ENCODE measurements at regions not wholly inside any gene's neighbourhood (a gene's known extent, or its start where the extent isn't known, plus 50 kb on each side); places are given as distances from the start of the nearest gene placed in this dataset.

DNA sequence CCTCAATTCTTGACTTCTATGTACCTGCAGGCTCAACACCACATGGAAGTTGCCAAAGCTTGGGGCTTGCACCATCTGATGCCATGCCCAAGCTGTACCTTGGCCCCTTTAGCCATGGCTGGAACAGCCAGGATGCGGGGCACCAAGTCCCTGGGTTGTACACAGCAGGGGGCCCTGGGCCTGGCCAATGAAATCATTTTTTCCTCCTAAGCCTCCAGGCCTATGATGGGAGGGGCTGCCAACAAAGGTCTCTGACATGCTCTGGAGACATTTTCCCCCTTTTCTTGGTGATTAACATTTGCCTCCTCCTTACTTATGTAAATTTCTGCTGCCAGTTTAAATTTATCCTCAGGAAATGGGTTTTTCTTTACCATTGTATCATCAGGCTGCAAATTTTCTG is 1428.1 kb downstream of the C4orf33 start:
- H3K79me2 ChIP-seq (ENCODE audit: control insufficient read depth, insufficient read depth, low read length, poor library complexity), result no peaks in the 10 kb centered on the region
- no peak overlapping the region for H3K4ac ChIP-seq (ENCODE audit: low read depth, low read length)
- no peak overlapping the region for H3K4me2 ChIP-seq (ENCODE audit: low read length)
- no CpG with 5 or more reads among the region's 1 CpG for WGBS (ENCODE audit: extremely low coverage, insufficient coverage, insufficient read length)
- H4K8ac ChIP-seq (ENCODE audit: low read depth, low read length), result no peak overlapping the region
- no peak overlapping the region for H3K27ac ChIP-seq (ENCODE audit: low read depth, low read length)
- H2BK12ac ChIP-seq (ENCODE audit: low read length), result no peak overlapping the region
- no peaks in the 10 kb centered on the region for H3K36me3 ChIP-seq (ENCODE audit: control insufficient read depth in 1 of 2, insufficient read depth in 2 of 2, low read length in 2 of 2)
- H3K27me3 ChIP-seq (ENCODE audit: insufficient read depth, low read length), result no peaks in the 10 kb centered on the region
- no peaks in the 10 kb centered on the region for H3K79me1 ChIP-seq (ENCODE audit: low read length)
- H3K4me1 ChIP-seq (ENCODE audit: control insufficient read depth in 1 of 2, insufficient read depth in 2 of 2, low read length in 2 of 2), result no peaks in the 10 kb centered on the region
- H3K4me3 ChIP-seq (ENCODE audit: low read depth, low read length), result no peak overlapping the region
- no peak overlapping the region for H3K14ac ChIP-seq (ENCODE audit: low read length)
- no peak overlapping the region for H3K9ac ChIP-seq (ENCODE audit: low read length)
- no peak overlapping the region for H3K23ac ChIP-seq (ENCODE audit: low read length)
- no peak for DNase-seq
- H2AK5ac ChIP-seq (ENCODE audit: low read length), result no peak overlapping the region
- no peak overlapping the region for H2BK5ac ChIP-seq (ENCODE audit: low read depth, low read length, poor library complexity)
- H3K9me3 ChIP-seq (ENCODE audit: insufficient read depth, low read depth, low read length), result peaks cover 4% of the 10 kb centered on the region
- no peak overlapping the region for H4K12ac ChIP-seq (ENCODE audit: low read depth, low read length)
- no peak overlapping the region for H2BK120ac ChIP-seq (ENCODE audit: insufficient read depth, low read length, poor library complexity)
- no peak overlapping the region for H2AFZ ChIP-seq (ENCODE audit: insufficient read depth, low read length, poor library complexity)
- H4K91ac ChIP-seq (ENCODE audit: low read depth, low read length), result no peak overlapping the region
- H3K18ac ChIP-seq (ENCODE audit: low read length), result no peak overlapping the region

DNA sequence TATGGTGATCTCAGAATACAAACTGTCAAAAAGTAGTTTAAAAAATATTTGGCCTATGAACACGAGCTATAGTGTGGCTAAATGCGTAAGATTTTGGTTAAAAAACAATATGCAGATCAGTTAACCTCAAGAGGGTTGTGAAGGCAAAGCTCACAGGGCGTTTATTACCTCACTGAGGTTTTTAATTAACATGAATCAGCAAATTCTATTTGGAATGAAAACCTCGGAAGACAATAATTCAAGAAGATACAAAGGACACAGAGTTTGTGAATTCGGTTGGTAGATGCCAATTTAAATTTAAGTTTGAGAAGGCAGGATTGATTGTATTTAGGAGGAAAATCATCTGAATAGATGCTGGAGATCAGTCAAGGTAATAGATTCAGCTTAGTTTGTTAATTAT is 1434.6 kb downstream of the C4orf33 start:
- Histone ChIP-seq H3K79me1 (ENCODE audit: low read length) (no peaks in the 10 kb centered on the region), H3K23ac (ENCODE audit: low read length) (no peak overlapping the region), H3K9ac (ENCODE audit: low read length) (no peak overlapping the region), H3K4me2 (ENCODE audit: low read length) (no peak overlapping the region), H3K4me3 (ENCODE audit: low read depth, low read length) (no peak overlapping the region), H3K27me3 (ENCODE audit: insufficient read depth, low read length) (no peaks in the 10 kb centered on the region), H2AK5ac (ENCODE audit: low read length) (no peak overlapping the region), H3K18ac (ENCODE audit: low read length) (no peak overlapping the region), H3K14ac (ENCODE audit: low read length) (no peak overlapping the region), H4K12ac (ENCODE audit: low read depth, low read length) (no peak overlapping the region), H3K4ac (ENCODE audit: low read depth, low read length) (no peak overlapping the region), H2AFZ (ENCODE audit: insufficient read depth, low read length, poor library complexity) (no peak overlapping the region), H3K79me2 (ENCODE audit: control insufficient read depth, insufficient read depth, low read length, poor library complexity) (no peaks in the 10 kb centered on the region), H4K91ac (ENCODE audit: low read depth, low read length) (no peak overlapping the region), H2BK120ac (ENCODE audit: insufficient read depth, low read length, poor library complexity) (no peak overlapping the region), H2BK12ac (ENCODE audit: low read length) (no peak overlapping the region), H3K4me1 (ENCODE audit: control insufficient read depth in 1 of 2, insufficient read depth in 2 of 2, low read length in 2 of 2) (no peaks in the 10 kb centered on the region), H4K8ac (ENCODE audit: low read depth, low read length) (no peak overlapping the region), H3K36me3 (ENCODE audit: control insufficient read depth in 1 of 2, insufficient read depth in 2 of 2, low read length in 2 of 2) (no peaks in the 10 kb centered on the region), H3K9me3 (ENCODE audit: insufficient read depth, low read depth, low read length) (no peaks in the 10 kb centered on the region), H3K27ac (ENCODE audit: low read depth, low read length) (no peak overlapping the region), H2BK5ac (ENCODE audit: low read depth, low read length, poor library complexity) (no peak overlapping the region)
- DNase-seq, result no peak
- WGBS (ENCODE audit: extremely low coverage, insufficient coverage, insufficient read length), result no CpG with 5 or more reads among the region's 5 CpGs

DNA sequence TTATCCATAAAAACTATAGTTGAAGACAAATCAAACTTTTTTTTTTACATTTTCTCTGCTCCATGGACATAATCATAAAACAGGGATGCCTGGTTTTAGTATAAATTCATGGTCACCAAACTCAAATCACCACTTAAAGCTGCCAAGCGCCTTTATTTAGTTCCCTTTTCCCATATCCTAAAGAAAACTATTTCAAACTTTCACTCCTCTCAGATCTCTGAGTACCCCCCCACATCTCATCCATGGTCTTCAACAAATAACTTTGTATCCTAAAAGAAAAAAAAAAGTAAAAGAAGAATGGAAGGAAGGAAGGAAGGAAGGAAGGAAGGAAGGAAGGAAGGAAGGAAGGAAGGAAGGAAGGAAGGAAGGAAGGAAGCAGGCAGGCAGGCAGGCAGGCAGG is 1438.7 kb downstream of the C4orf33 start:
- Histone ChIP-seq H3K4me1 (ENCODE audit: control insufficient read depth in 1 of 2, insufficient read depth in 2 of 2, low read length in 2 of 2) (no peaks in the 10 kb centered on the region), H2BK120ac (ENCODE audit: insufficient read depth, low read length, poor library complexity) (no peak overlapping the region), H3K79me2 (ENCODE audit: control insufficient read depth, insufficient read depth, low read length, poor library complexity) (no peaks in the 10 kb centered on the region), H2BK12ac (ENCODE audit: low read length) (no peak overlapping the region), H3K4me2 (ENCODE audit: low read length) (no peak overlapping the region), H4K12ac (ENCODE audit: low read depth, low read length) (no peak overlapping the region), H3K14ac (ENCODE audit: low read length) (no peak overlapping the region), H3K18ac (ENCODE audit: low read length) (no peak overlapping the region), H2AFZ (ENCODE audit: insufficient read depth, low read length, poor library complexity) (no peak overlapping the region), H4K91ac (ENCODE audit: low read depth, low read length) (no peak overlapping the region), H3K9me3 (ENCODE audit: insufficient read depth, low read depth, low read length) (no peaks in the 10 kb centered on the region), H3K23ac (ENCODE audit: low read length) (no peak overlapping the region), H3K4ac (ENCODE audit: low read depth, low read length) (no peak overlapping the region), H3K36me3 (ENCODE audit: control insufficient read depth in 1 of 2, insufficient read depth in 2 of 2, low read length in 2 of 2) (no peaks in the 10 kb centered on the region), H3K27me3 (ENCODE audit: insufficient read depth, low read length) (no peaks in the 10 kb centered on the region), H3K4me3 (ENCODE audit: low read depth, low read length) (no peak overlapping the region), H2AK5ac (ENCODE audit: low read length) (no peak overlapping the region), H3K27ac (ENCODE audit: low read depth, low read length) (no peak overlapping the region), H2BK5ac (ENCODE audit: low read depth, low read length, poor library complexity) (no peak overlapping the region), H3K9ac (ENCODE audit: low read length) (no peak overlapping the region), H4K8ac (ENCODE audit: low read depth, low read length) (no peak overlapping the region), H3K79me1 (ENCODE audit: low read length) (no peaks in the 10 kb centered on the region)
- WGBS (ENCODE audit: extremely low coverage, insufficient coverage, insufficient read length), result no CpG with 5 or more reads among the region's 1 CpG
- no peak for DNase-seq

DNA sequence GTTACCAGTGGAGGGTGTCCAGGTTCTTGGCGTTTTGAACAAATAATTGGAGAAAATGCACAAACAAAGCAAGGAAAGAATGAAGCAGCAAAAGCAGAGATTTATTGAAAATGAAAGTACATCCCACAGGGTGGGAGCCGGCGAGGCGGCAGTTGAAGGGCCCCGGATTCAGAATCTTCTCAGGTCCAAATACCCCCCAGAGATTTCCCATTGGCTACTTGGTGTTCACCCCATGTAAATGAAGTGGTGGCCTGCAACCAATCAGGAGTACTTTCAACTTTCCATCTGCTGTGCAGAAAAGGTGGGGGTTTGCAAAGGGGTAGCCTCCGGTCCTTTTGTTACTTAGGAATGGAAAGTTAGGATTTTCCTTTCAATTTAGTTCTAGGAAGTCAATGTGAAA is 1447.0 kb downstream of the C4orf33 start:
- WGBS (ENCODE audit: extremely low coverage, insufficient coverage, insufficient read length), result no CpG with 5 or more reads among the region's 6 CpGs
- no peak overlapping the region for H4K91ac ChIP-seq (ENCODE audit: low read depth, low read length)
- no peak overlapping the region for H3K23ac ChIP-seq (ENCODE audit: low read length)
- H4K12ac ChIP-seq (ENCODE audit: low read depth, low read length), result no peak overlapping the region
- H3K14ac ChIP-seq (ENCODE audit: low read length), result no peak overlapping the region
- H3K27ac ChIP-seq (ENCODE audit: low read depth, low read length), result no peak overlapping the region
- H3K9me3 ChIP-seq (ENCODE audit: insufficient read depth, low read depth, low read length), result no peaks in the 10 kb centered on the region
- no peaks in the 10 kb centered on the region for H3K79me1 ChIP-seq (ENCODE audit: low read length)
- no peak overlapping the region for H2BK120ac ChIP-seq (ENCODE audit: insufficient read depth, low read length, poor library complexity)
- H3K4me1 ChIP-seq (ENCODE audit: control insufficient read depth in 1 of 2, insufficient read depth in 2 of 2, low read length in 2 of 2), result peaks cover 0 to 2% of the 10 kb centered on the region in 2 experiments
- no peak overlapping the region for H3K9ac ChIP-seq (ENCODE audit: low read length)
- H2AFZ ChIP-seq (ENCODE audit: insufficient read depth, low read length, poor library complexity), result no peak overlapping the region
- H4K8ac ChIP-seq (ENCODE audit: low read depth, low read length), result no peak overlapping the region
- H2BK12ac ChIP-seq (ENCODE audit: low read length), result no peak overlapping the region
- no peaks in the 10 kb centered on the region for H3K79me2 ChIP-seq (ENCODE audit: control insufficient read depth, insufficient read depth, low read length, poor library complexity)
- no peaks in the 10 kb centered on the region for H3K27me3 ChIP-seq (ENCODE audit: insufficient read depth, low read length)
- H2BK5ac ChIP-seq (ENCODE audit: low read depth, low read length, poor library complexity), result no peak overlapping the region
- DNase-seq, result no peak
- H3K4me3 ChIP-seq (ENCODE audit: low read depth, low read length), result no peak overlapping the region
- H3K18ac ChIP-seq (ENCODE audit: low read length), result no peak overlapping the region
- H3K36me3 ChIP-seq (ENCODE audit: control insufficient read depth in 1 of 2, insufficient read depth in 2 of 2, low read length in 2 of 2), result no peaks in the 10 kb centered on the region
- H2AK5ac ChIP-seq (ENCODE audit: low read length), result no peak overlapping the region
- no peak overlapping the region for H3K4ac ChIP-seq (ENCODE audit: low read depth, low read length)
- H3K4me2 ChIP-seq (ENCODE audit: low read length), result no peak overlapping the region
